Cardiac muscle cell (in vitro differentiated cells and primary cell): ENCODE measurements at regions not wholly inside any gene's neighbourhood (a gene's known extent, or its start where the extent isn't known, plus 50 kb on each side); places are given as distances from the start of the nearest gene placed in this dataset.

Experiments used
- DNase-seq, 2 donors: peaks; one replicate each; pipeline versions ENCODE4 v3.0.0 to v3.0.0-alpha.2; 2010 to 2017; ENCODE audit warnings: low read depth in 1 of 2, low spot score in 1 of 2
- H3K27ac ChIP-seq: fragments of 200-600 bp; sonication (generic); 2 replicates; pipeline ENCODE4 v1.5.1; 2016
- H3K27me3 ChIP-seq: fragments of 200-600 bp; sonication (generic); 2 replicates; pipeline ENCODE4 v1.6.0; 2016; ENCODE audit warnings: control low read depth
- H3K36me3 ChIP-seq: fragments of 200-600 bp; sonication (generic); 2 replicates; pipeline ENCODE4 v1.5.1; 2016; ENCODE audit warnings: control low read depth
- H3K4me1 ChIP-seq: fragments of 200-600 bp; sonication (generic); 2 replicates; pipeline ENCODE4 v1.8.1; 2017; ENCODE audit warnings: low read depth, mild to moderate bottlenecking, mixed run types
- H3K4me3 ChIP-seq: fragments of 200-600 bp; sonication (generic); 2 replicates; pipeline ENCODE4 v1.5.1; 2016; ENCODE audit warnings: mild to moderate bottlenecking
- H3K9me3 ChIP-seq: fragments of 200-600 bp; sonication (generic); 2 replicates; pipeline ENCODE4 v1.5.1; 2017; ENCODE audit warnings: low read depth, mild to moderate bottlenecking, control low read depth
- CTCF ChIP-seq: IDR thresholded peaks from 2 replicates; pipeline ENCODE4 v1.5.1; 2012; ENCODE audit warnings: low read depth, mild to moderate bottlenecking, low read length

GRCh38 chr19:31402529-31403316 is 53.5 kb upstream of the TSHZ3 start:
- Histone ChIP-seq H3K27ac (no peak overlapping the region), H3K4me3 (no peak overlapping the region), H3K9me3 (no peaks in the 10 kb centered on the region), H3K27me3 (peaks cover 20% of the 10 kb centered on the region), H3K36me3 (no peaks in the 10 kb centered on the region), H3K4me1 (no peaks in the 10 kb centered on the region)
- no peak for TF ChIP-seq CTCF
- DNase-seq: no peak

- Histone ChIP-seq H3K27me3 (peaks cover 8% of the 10 kb centered on the region), H3K4me3 (no peak overlapping the region), H3K4me1 (no peaks in the 10 kb centered on the region), H3K36me3 (no peaks in the 10 kb centered on the region), H3K27ac (no peak overlapping the region), H3K9me3 (no peaks in the 10 kb centered on the region)
- no peak for TF ChIP-seq CTCF
- DNase-seq: no peak
Measured at GRCh38 chr19:31406106-31406505, 56.9 kb upstream of the TSHZ3 start.

GRCh38 chr19:31408460-31409124 is 59.4 kb upstream of the TSHZ3 start:
- TF ChIP-seq CTCF: no peak
- H3K4me1 ChIP-seq: no peaks in the 10 kb centered on the region
- no peak overlapping the region for H3K4me3 ChIP-seq
- peaks cover 4% of the 10 kb centered on the region for H3K27me3 ChIP-seq
- no peak overlapping the region for H3K27ac ChIP-seq
- no peaks in the 10 kb centered on the region for H3K9me3 ChIP-seq
- no peaks in the 10 kb centered on the region for H3K36me3 ChIP-seq
- peak in 1 of 2 donors; percentile 98 for DNase-seq

GRCh38 chr19:31413353-31413752 is 64.1 kb upstream of the TSHZ3 start:
- no peak overlapping the region for H3K4me3 ChIP-seq

GRCh38 chr19:31415322-31415721 is 66.1 kb upstream of the TSHZ3 start:
- Histone ChIP-seq H3K27ac (no peak overlapping the region), H3K36me3 (no peaks in the 10 kb centered on the region)

More at GRCh38 chr19:31413353-31413752, 64.1 kb upstream of the TSHZ3 start:
- no peaks in the 10 kb centered on the region for H3K36me3 ChIP-seq
- DNase-seq: no peak
- H3K27me3 ChIP-seq: peaks cover 16% of the 10 kb centered on the region
- no peak overlapping the region for H3K27ac ChIP-seq
- no peak for TF ChIP-seq CTCF
- no peaks in the 10 kb centered on the region for H3K9me3 ChIP-seq
- H3K4me1 ChIP-seq: no peaks in the 10 kb centered on the region

More at GRCh38 chr19:31415322-31415721, 66.1 kb upstream of the TSHZ3 start:
- DNase-seq: no peak
- Histone ChIP-seq H3K4me1 (no peaks in the 10 kb centered on the region), H3K27me3 (peaks cover 34% of the 10 kb centered on the region), H3K4me3 (no peak overlapping the region), H3K9me3 (no peaks in the 10 kb centered on the region)
- no peak for TF ChIP-seq CTCF
